K562 (cell line): ENCODE measurements at regions not wholly inside any gene's neighbourhood (a gene's known extent, or its start where the extent isn't known, plus 50 kb on each side); places are given as distances from the start of the nearest gene placed in this dataset.

ENCODE experiments used
- ATAC-seq: fragments of 200-7000 bp; cut with Tn5 transposase; 3 replicates; pipeline ENCODE4 v1.9.1; 2020; ENCODE audit warnings: moderate library complexity
- BruUV-seq: library from RNA; stranded (reverse); fragments of 400-500 nt; replicated peaks from 2 replicates; lab custom pipeline; 2021; lab: Mats Ljungman, UMichigan
- CTCF ChIA-PET: fragments of 300-600 bp; formaldehyde crosslinking; extraction: SDS; loops from one replicate; lab custom pipeline; 2021; ENCODE audit warnings: low intra/inter-chr PET ratio; lab: Yijun Ruan, JAX
- POLR2A ChIA-PET: fragments of 300-600, 350-650 bp; sonication (Branson Sonifier 250); formaldehyde crosslinking; extraction: SDS; loops from one replicate; lab custom pipeline; 2021; ENCODE audit warnings: antibody characterized with exemption, inconsistent platforms; lab: Yijun Ruan, JAX
- DNase-seq, 4 experiments: peaks; one replicate each; pipeline versions ENCODE4 v3.0.0 to v3.0.0-alpha.2; 2011 to 2018; ENCODE audit warnings: low spot score in 3 of 4, mixed read lengths in 3 of 4; ENCODE audit errors: extremely low read depth in 1 of 4
- FAIRE-seq: peaks from 2 replicates; lab custom pipeline; 2011; peaks lifted over from hg19 to GRCh38; lab: Jason Lieb, UNC
- H2AFZ ChIP-seq: 2 replicates; pipeline ENCODE4 v1.6.0; 2011; ENCODE audit warnings: low read depth, low read length, control low read depth, inconsistent platforms
- H3K27ac ChIP-seq: fragments of 200-600 bp; 3 replicates; pipeline ENCODE4 v1.8.0; 2011; ENCODE audit warnings: low read depth, mild to moderate bottlenecking, control low read depth, inconsistent platforms, low read length, moderate library complexity, mixed read lengths; ENCODE audit errors: extremely low read depth
- H3K27me3 ChIP-seq, 2 experiments: fragments of 300-600 bp in 1 of 2; 2 replicates in 1 of 2; 3 replicates in 1 of 2; pipeline versions ENCODE4 v1.6.0 to v1.8.0; 2011; ENCODE audit warnings: inconsistent platforms in 2 of 2, low read length in 2 of 2, mild to moderate bottlenecking in 1 of 2, mixed read lengths in 1 of 2, moderate library complexity in 1 of 2; ENCODE audit not compliant: control insufficient read depth in 2 of 2, insufficient read depth in 2 of 2
- H3K36me3 ChIP-seq: fragments of 300-600 bp; 3 replicates; pipeline ENCODE4 v1.8.0; 2011; ENCODE audit warnings: mild to moderate bottlenecking, low read length, inconsistent platforms; ENCODE audit not compliant: control insufficient read depth, insufficient read depth
- H3K4me1 ChIP-seq, 2 experiments: fragments of 200-600 bp in 1 of 2; replicated peaks in 1 of 2; 2 replicates in 1 of 2; 3 replicates in 1 of 2; pipeline versions ENCODE4 v1.5.1 to v1.8.0; 2011; ENCODE audit warnings: inconsistent platforms in 2 of 2, low read length in 2 of 2, mild to moderate bottlenecking in 1 of 2, mixed read lengths in 1 of 2, moderate library complexity in 1 of 2; ENCODE audit not compliant: control insufficient read depth in 2 of 2, insufficient read depth in 2 of 2
- H3K4me2 ChIP-seq: 2 replicates; pipeline ENCODE4 v1.6.1; 2011; ENCODE audit warnings: low read length, control low read depth, inconsistent platforms, mixed read lengths; ENCODE audit not compliant: insufficient read depth
- H3K4me3 ChIP-seq: fragments of 200-600 bp; sonication (generic), shearing (Covaris generic); 2 replicates; pipeline ENCODE4 v1.5.1; 2016; ENCODE audit warnings: control low read depth, inconsistent platforms
- H3K79me2 ChIP-seq: fragments of 200-600 bp; 3 replicates; pipeline ENCODE4 v1.8.0; 2011; ENCODE audit warnings: low read length, inconsistent platforms; ENCODE audit not compliant: control insufficient read depth, insufficient read depth
- H3K9ac ChIP-seq, 2 experiments: 2 replicates each; pipeline versions ENCODE4 v1.6.0 to v1.6.1; 2011; ENCODE audit warnings: low read depth in 2 of 2, low read length in 2 of 2, control low read depth in 1 of 2, inconsistent platforms in 1 of 2, mild to moderate bottlenecking in 1 of 2, mixed read lengths in 1 of 2; ENCODE audit not compliant: insufficient read depth in 1 of 2
- H3K9me1 ChIP-seq: one replicate; pipeline ENCODE4 v1.6.0; 2011; ENCODE audit warnings: inconsistent platforms, mild to moderate bottlenecking, low read length, moderate library complexity; ENCODE audit not compliant: control insufficient read depth, insufficient read depth
- H3K9me3 ChIP-seq: replicated peaks from 2 replicates; pipeline ENCODE4 v1.5.1; 2011; ENCODE audit warnings: low read depth, low read length, inconsistent platforms; ENCODE audit not compliant: control insufficient read depth, insufficient read depth
- H4K20me1 ChIP-seq: replicated peaks from 2 replicates; pipeline ENCODE4 v1.6.1; 2011; ENCODE audit warnings: low read length, inconsistent platforms, mixed read lengths; ENCODE audit not compliant: control insufficient read depth, insufficient read depth
- ATF4 ChIP-seq: fragments of 450-650 bp; formaldehyde crosslinking; IDR thresholded peaks from 2 replicates; pipeline ENCODE4 v1.4.0; 2022; ENCODE audit warnings: mild to moderate bottlenecking, moderate library complexity
- DLX4 ChIP-seq: fragments of 250-450 bp; sonication (Bioruptor Pico); IDR thresholded peaks from 2 replicates; pipeline ENCODE4 v1.6.1; 2021; ENCODE audit warnings: mild to moderate bottlenecking
- EHMT2 ChIP-seq: fragments of 450-650 bp; IDR thresholded peaks from 2 replicates; pipeline ENCODE4 v1.6.1; 2018; ENCODE audit warnings: antibody characterized with exemption
- HES1 ChIP-seq: fragments of 450-650 bp; IDR thresholded peaks from 2 replicates; pipeline ENCODE4 v1.6.1; 2016; ENCODE audit warnings: low read depth, mild to moderate bottlenecking, moderate library complexity
- PHF20 ChIP-seq: fragments of 450-650 bp; IDR thresholded peaks from 2 replicates; pipeline ENCODE4 v1.6.1; 2018; ENCODE audit not compliant: partially characterized antibody
- PML ChIP-seq: IDR thresholded peaks from 2 replicates; pipeline ENCODE4 v1.6.1; 2012; ENCODE audit warnings: low read length, inconsistent platforms
- RREB1 ChIP-seq: fragments of 250-450 bp; sonication (Bioruptor Pico); IDR thresholded peaks from 2 replicates; pipeline ENCODE4 v1.4.0; 2020
- ZBTB8A ChIP-seq: fragments of 450-650 bp; IDR thresholded peaks from 2 replicates; pipeline ENCODE4 v1.6.1; 2018; ENCODE audit warnings: mild to moderate bottlenecking, moderate library complexity; ENCODE audit not compliant: partially characterized antibody
- ZNF24 ChIP-seq: fragments of 450-650 bp; IDR thresholded peaks from 2 replicates; pipeline ENCODE4 v1.6.1; 2016
- ZNF316 ChIP-seq: fragments of 450-650 bp; IDR thresholded peaks from 2 replicates; pipeline ENCODE4 v1.6.1; 2016
- ZNF583 ChIP-seq: fragments of 250-450 bp; sonication (Bioruptor Pico); IDR thresholded peaks from 2 replicates; pipeline ENCODE4 v1.4.0; 2020
- ZNF740 ChIP-seq, 3 experiments: fragments of 200-800 bp in 1 of 3; sonication (Bioruptor generic) in 1 of 3; sonication (generic) in 1 of 3; formaldehyde crosslinking in 1 of 3; IDR thresholded peaks; 2 replicates each; pipeline versions ENCODE4 v1.6.1 to v1.8.0; 2016 to 2022; ENCODE audit warnings: mild to moderate bottlenecking in 2 of 3, missing compliant biosample characterization in 2 of 3, missing genetic modification characterization in 2 of 3, missing genetic modification reagents in 1 of 3
- WGBS: fragments of 100-300 bp; shearing (Covaris generic); methylation state at CpG from one replicate; pipeline ENCODE4 v1.1.6; 2016; ENCODE audit warnings: low coverage, mixed read lengths; ENCODE audit not compliant: insufficient coverage; ENCODE audit errors: missing lambda C conversion rate; 5-methylcytosine and 5-hydroxymethylcytosine counted together
- in situ Hi-C: fragments of 300-500 bp; cut with MboI; formaldehyde crosslinking; loops from 4 replicates; pipeline ENCODE4 v1.15.0; 2018; ENCODE audit warnings: inconsistent platforms, mixed read lengths
- intact Hi-C: fragments of 100-400 bp; cut with micrococcal nuclease; formaldehyde crosslinking; loops from 2 replicates; pipeline ENCODE4 v1.14.2; 2022

- TF ChIP-seq RREB1: no peak
- TF ChIP-seq PHF20: no peak
Measured at GRCh38 chr2:16615246-16615645, 50.4 kb downstream of the CYRIA start (continued).

GRCh38 chr2:16614314-16614860 is 51.2 kb downstream of the CYRIA start:
- DNase-seq (peak in 3 of 4 experiments; percentile 23 to 47 (median 30)), FAIRE-seq (no peak), ATAC-seq (peak; percentile 44)
- H3K36me3 ChIP-seq: no peaks in the 10 kb centered on the region
- H3K4me3 ChIP-seq: no peak overlapping the region
- no peaks in the 10 kb centered on the region for H3K9me1 ChIP-seq
- no peak overlapping the region for H3K9ac ChIP-seq
- CTCF ChIA-PET: interaction anchor here (4.8 kb wide), 1 partner anchor 141 kb away, joined by 65 read pairs; no protein-coding TSS in a partner anchor
- 1% methylated on average over 10 of the region's 10 CpGs for WGBS
- no peak overlapping the region for H2AFZ ChIP-seq
- BruUV-seq: no TSS peak
- H3K4me1 ChIP-seq: peaks cover 3 to 12% of the 10 kb centered on the region in 2 experiments; a peak in 2 of 5 replicates
- POLR2A ChIA-PET: interaction anchor here (0.6 to 1.0 kb wide), 2 partner anchors 143 to 744 kb away, joined by 3 to 4 read pairs; no protein-coding TSS in a partner anchor
- no peaks in the 10 kb centered on the region for H3K79me2 ChIP-seq
- H3K27me3 ChIP-seq: no peaks in the 10 kb centered on the region
- peak overlapping the region; percentile 10; the same call in 1 of the 2 replicates for H3K4me2 ChIP-seq
- no peak overlapping the region for H3K27ac ChIP-seq
- H3K9me3 ChIP-seq: no peaks in the 10 kb centered on the region
- intact Hi-C loops: loop anchor here (5.0 kb wide), 1 partner anchor 288 kb away; no protein-coding TSS in a partner anchor
- no peaks in the 10 kb centered on the region for H4K20me1 ChIP-seq
- in situ Hi-C loops: loop anchor here (5.0 to 25.0 kb wide), 2 partner anchors 82 to 698 kb away; no protein-coding TSS in a partner anchor
- peak; percentile 71 for TF ChIP-seq ZNF316
- TF ChIP-seq ZNF583 (CRISPR knock-in tag): no peak
- no peak for TF ChIP-seq PML
- TF ChIP-seq ZBTB8A: no peak
- TF ChIP-seq HES1: peak; percentile 85
- TF ChIP-seq DLX4 (CRISPR knock-in tag): no peak
- no peak for TF ChIP-seq ATF4
- TF ChIP-seq ZNF740 (CRISPR knock-in tag; IDR thresholded peaks at IDR 0.05): no peak
- no peak for TF ChIP-seq ZNF740 (tag; IDR thresholded peaks at IDR 0.05)
- TF ChIP-seq ZNF24: no peak
- no peak for TF ChIP-seq EHMT2
